ENCODE measurements at regions not wholly inside any gene's neighbourhood (a gene's known extent, or its start where the extent isn't known, plus 50 kb on each side); places are given as distances from the start of the nearest gene placed in this dataset.

- H3K4me3 ChIP-seq = no peak overlapping the region
- no peaks in the 10 kb centered on the region for H3K36me3 ChIP-seq
- no peak for DNase-seq
- no peak for TF ChIP-seq POLR2A (IDR thresholded peaks at IDR 0.05)
- no peak for TF ChIP-seq CTCF (IDR thresholded peaks at IDR 0.05)
- no peaks in the 10 kb centered on the region for H3K27me3 ChIP-seq
- H3K4me1 ChIP-seq = no peaks in the 10 kb centered on the region
- no peaks in the 10 kb centered on the region for H3K9me3 ChIP-seq
- H3K27ac ChIP-seq = no peak overlapping the region
These were observed 214.1 kb downstream of the HS3ST3B1 start for GRCh38 chr17:14514973-14515372.

- no peaks in the 10 kb centered on the region for H3K27me3 ChIP-seq
- H3K27ac ChIP-seq = no peak overlapping the region
- H3K4me3 ChIP-seq = no peak overlapping the region
- no peaks in the 10 kb centered on the region for H3K9me3 ChIP-seq
- no peak for DNase-seq
- no peaks in the 10 kb centered on the region for H3K4me1 ChIP-seq
- no peaks in the 10 kb centered on the region for H3K36me3 ChIP-seq
- TF ChIP-seq POLR2A (IDR thresholded peaks at IDR 0.05) (no peak), CTCF (IDR thresholded peaks at IDR 0.05) (no peak)
These were observed 213.0 kb downstream of the HS3ST3B1 start for GRCh38 chr17:14513835-14514234.

- no peak for TF ChIP-seq CTCF (IDR thresholded peaks at IDR 0.05)
- TF ChIP-seq POLR2A (IDR thresholded peaks at IDR 0.05) = no peak
- H3K36me3 ChIP-seq = no peaks in the 10 kb centered on the region
- H3K9me3 ChIP-seq = no peaks in the 10 kb centered on the region
- no peak overlapping the region for H3K27ac ChIP-seq
- H3K4me1 ChIP-seq = no peaks in the 10 kb centered on the region
- H3K27me3 ChIP-seq = no peaks in the 10 kb centered on the region
- no peak overlapping the region for H3K4me3 ChIP-seq
- DNase-seq = no peak
These were observed 209.3 kb downstream of the HS3ST3B1 start for GRCh38 chr17:14510136-14510535.

GRCh38 chr17:14508156-14508555, 207.3 kb downstream of the HS3ST3B1 start:
- Histone ChIP-seq H3K4me3 (no peak overlapping the region), H3K27me3 (no peaks in the 10 kb centered on the region), H3K9me3 (no peaks in the 10 kb centered on the region), H3K4me1 (no peaks in the 10 kb centered on the region), H3K27ac (no peak overlapping the region), H3K36me3 (no peaks in the 10 kb centered on the region)
- DNase-seq = no peak
- no peak for TF ChIP-seq CTCF (IDR thresholded peaks at IDR 0.05)
- no peak for TF ChIP-seq POLR2A (IDR thresholded peaks at IDR 0.05)

GRCh38 chr17:14506364-14506763, 205.5 kb downstream of the HS3ST3B1 start:
- Histone ChIP-seq H3K9me3 (no peaks in the 10 kb centered on the region), H3K27ac (no peak overlapping the region), H3K4me1 (no peaks in the 10 kb centered on the region), H3K27me3 (no peaks in the 10 kb centered on the region), H3K4me3 (no peak overlapping the region), H3K36me3 (no peaks in the 10 kb centered on the region)
- TF ChIP-seq POLR2A (IDR thresholded peaks at IDR 0.05) (no peak), CTCF (IDR thresholded peaks at IDR 0.05) (no peak)
- DNase-seq = no peak

GRCh38 chr17:14505606-14506005, 204.7 kb downstream of the HS3ST3B1 start:
- TF ChIP-seq POLR2A (IDR thresholded peaks at IDR 0.05) (no peak), CTCF (IDR thresholded peaks at IDR 0.05) (no peak)
- Histone ChIP-seq H3K9me3 (no peaks in the 10 kb centered on the region), H3K27ac (no peak overlapping the region), H3K4me1 (no peaks in the 10 kb centered on the region), H3K4me3 (no peak overlapping the region), H3K27me3 (no peaks in the 10 kb centered on the region), H3K36me3 (no peaks in the 10 kb centered on the region)
- no peak for DNase-seq

All from Peyer's patch (tissue), 4 donors.